Immature natural killer cell (primary cell): ENCODE measurements at regions not wholly inside any gene's neighbourhood (a gene's known extent, or its start where the extent isn't known, plus 50 kb on each side); places are given as distances from the start of the nearest gene placed in this dataset.

Experiments
- DNase-seq, 3 donors: peaks; one replicate each; pipeline ENCODE4 v3.0.0; 2022; ENCODE audit warnings: mixed read lengths in 1 of 3
- H3K27ac Mint-ChIP-seq, 6 donors: one replicate each; pipeline ENCODE4 v1.8.0; 2020; ENCODE audit warnings: mixed read lengths in 6 of 6, mild to moderate bottlenecking in 5 of 6, inconsistent platforms in 4 of 6, moderate library complexity in 3 of 6
- H3K27me3 Mint-ChIP-seq, 3 donors: one replicate each; pipeline ENCODE4 v1.8.0; 2020 to 2021; ENCODE audit warnings: low read depth in 3 of 3, mild to moderate bottlenecking in 3 of 3, mixed read lengths in 3 of 3, moderate library complexity in 3 of 3, inconsistent platforms in 1 of 3
- H3K36me3 Mint-ChIP-seq, 3 donors: one replicate each; pipeline ENCODE4 v1.8.0; 2020; ENCODE audit warnings: mixed read lengths in 3 of 3, inconsistent platforms in 2 of 3, mild to moderate bottlenecking in 2 of 3
- H3K4me1 Mint-ChIP-seq, 2 donors: one replicate each; pipeline ENCODE4 v1.8.0; 2020; ENCODE audit warnings: inconsistent platforms in 2 of 2, mild to moderate bottlenecking in 2 of 2, mixed read lengths in 2 of 2, moderate library complexity in 1 of 2
- H3K4me3 Mint-ChIP-seq, 5 donors: one replicate each; pipeline ENCODE4 v1.8.0; 2020; ENCODE audit warnings: mild to moderate bottlenecking in 5 of 5, mixed read lengths in 5 of 5, inconsistent platforms in 3 of 5, moderate library complexity in 3 of 5
- H3K9me3 Mint-ChIP-seq, 6 donors: one replicate each; pipeline ENCODE4 v1.8.0; 2020; ENCODE audit warnings: mild to moderate bottlenecking in 6 of 6, mixed read lengths in 6 of 6, inconsistent platforms in 4 of 6, moderate library complexity in 3 of 6

GRCh38 chr12:77640356-77640755 is 190.3 kb upstream of the NAV3 start:
- H3K9me3 Mint-ChIP-seq: peaks cover 2 to 25% (median 6%) of the 10 kb centered on the region in 6 donors
- H3K36me3 Mint-ChIP-seq: no peaks in the 10 kb centered on the region
- no peak overlapping the region for H3K27ac Mint-ChIP-seq
- H3K27me3 Mint-ChIP-seq: no peaks in the 10 kb centered on the region
- H3K4me1 Mint-ChIP-seq: no peaks in the 10 kb centered on the region
- DNase-seq: no peak
- H3K4me3 Mint-ChIP-seq: no peak overlapping the region

GRCh38 chr12:77630790-77631445 is 199.8 kb upstream of the NAV3 start:
- Mint-ChIP-seq H3K27ac (no peak overlapping the region), H3K9me3 (peaks cover 2 to 15% (median 8%) of the 10 kb centered on the region in 6 donors), H3K27me3 (no peaks in the 10 kb centered on the region), H3K4me1 (no peaks in the 10 kb centered on the region), H3K36me3 (no peaks in the 10 kb centered on the region), H3K4me3 (no peak overlapping the region)
- DNase-seq: no peak

- no peak overlapping the region for H3K27ac Mint-ChIP-seq
- DNase-seq: no peak
- no peaks in the 10 kb centered on the region for H3K4me1 Mint-ChIP-seq
- H3K36me3 Mint-ChIP-seq: no peaks in the 10 kb centered on the region
- H3K9me3 Mint-ChIP-seq: peaks cover 2 to 17% (median 12%) of the 10 kb centered on the region in 6 donors
- H3K27me3 Mint-ChIP-seq: no peaks in the 10 kb centered on the region
- no peak overlapping the region for H3K4me3 Mint-ChIP-seq
These were observed 200.3 kb upstream of the NAV3 start for GRCh38 chr12:77630344-77630743.

- no peak overlapping the region for H3K27ac Mint-ChIP-seq
These were observed 201.6 kb upstream of the NAV3 start for GRCh38 chr12:77629141-77629540.

GRCh38 chr12:77625441-77625840 is 205.3 kb upstream of the NAV3 start:
- Mint-ChIP-seq H3K27me3 (no peaks in the 10 kb centered on the region), H3K9me3 (peaks cover 7 to 27% (median 14%) of the 10 kb centered on the region in 6 donors), H3K4me3 (no peak overlapping the region), H3K4me1 (no peaks in the 10 kb centered on the region), H3K27ac (no peak overlapping the region), H3K36me3 (no peaks in the 10 kb centered on the region)
- DNase-seq: no peak

More at GRCh38 chr12:77629141-77629540, 201.6 kb upstream of the NAV3 start:
- Mint-ChIP-seq H3K9me3 (peaks cover 2 to 21% (median 13%) of the 10 kb centered on the region in 6 donors), H3K36me3 (no peaks in the 10 kb centered on the region), H3K4me1 (no peaks in the 10 kb centered on the region), H3K27me3 (no peaks in the 10 kb centered on the region), H3K4me3 (no peak overlapping the region)
- no peak for DNase-seq

GRCh38 chr12:77619425-77619824 is 211.3 kb upstream of the NAV3 start:
- DNase-seq: no peak
- Mint-ChIP-seq H3K27ac (no peak overlapping the region), H3K4me1 (no peaks in the 10 kb centered on the region), H3K9me3 (peaks cover 4 to 36% (median 25%) of the 10 kb centered on the region in 6 donors), H3K4me3 (no peak overlapping the region), H3K27me3 (no peaks in the 10 kb centered on the region), H3K36me3 (no peaks in the 10 kb centered on the region)

- no peaks in the 10 kb centered on the region for H3K36me3 Mint-ChIP-seq
- H3K27ac Mint-ChIP-seq: no peak overlapping the region
- H3K27me3 Mint-ChIP-seq: no peaks in the 10 kb centered on the region
- H3K9me3 Mint-ChIP-seq: peaks cover 9 to 39% (median 27%) of the 10 kb centered on the region in 6 donors
- no peak overlapping the region for H3K4me3 Mint-ChIP-seq
- DNase-seq: no peak
- H3K4me1 Mint-ChIP-seq: no peaks in the 10 kb centered on the region
These were observed 212.9 kb upstream of the NAV3 start for GRCh38 chr12:77617818-77618217.

GRCh38 chr12:77615332-77615731 is 215.4 kb upstream of the NAV3 start:
- no peak for DNase-seq

GRCh38 chr12:77613411-77613810 is 217.3 kb upstream of the NAV3 start:
- no peak for DNase-seq
- no peak overlapping the region for H3K4me3 Mint-ChIP-seq
- H3K27me3 Mint-ChIP-seq: no peaks in the 10 kb centered on the region
- no peaks in the 10 kb centered on the region for H3K4me1 Mint-ChIP-seq
- H3K9me3 Mint-ChIP-seq: peaks cover 8 to 35% (median 23%) of the 10 kb centered on the region in 6 donors
- no peaks in the 10 kb centered on the region for H3K36me3 Mint-ChIP-seq
- no peak overlapping the region for H3K27ac Mint-ChIP-seq

More at GRCh38 chr12:77615332-77615731, 215.4 kb upstream of the NAV3 start:
- Mint-ChIP-seq H3K27me3 (no peaks in the 10 kb centered on the region), H3K27ac (no peak overlapping the region), H3K9me3 (peaks cover 7 to 37% (median 26%) of the 10 kb centered on the region in 6 donors), H3K36me3 (no peaks in the 10 kb centered on the region), H3K4me3 (no peak overlapping the region), H3K4me1 (no peaks in the 10 kb centered on the region)

GRCh38 chr12:77610446-77610845 is 220.2 kb upstream of the NAV3 start:
- no peak overlapping the region for H3K27ac Mint-ChIP-seq
- H3K4me1 Mint-ChIP-seq: no peaks in the 10 kb centered on the region
- H3K4me3 Mint-ChIP-seq: no peak overlapping the region
- H3K36me3 Mint-ChIP-seq: no peaks in the 10 kb centered on the region
- no peak for DNase-seq
- H3K27me3 Mint-ChIP-seq: peaks cover 0 to 3% (median 0%) of the 10 kb centered on the region in 3 donors
- H3K9me3 Mint-ChIP-seq: peaks cover 8 to 27% (median 12%) of the 10 kb centered on the region in 6 donors

- Mint-ChIP-seq H3K36me3 (no peaks in the 10 kb centered on the region), H3K27me3 (peaks cover 0 to 3% (median 0%) of the 10 kb centered on the region in 3 donors), H3K27ac (no peak overlapping the region), H3K9me3 (peaks cover 8 to 27% (median 11%) of the 10 kb centered on the region in 6 donors), H3K4me1 (no peaks in the 10 kb centered on the region), H3K4me3 (no peak overlapping the region)
- no peak for DNase-seq
These were observed 221.7 kb upstream of the NAV3 start for GRCh38 chr12:77609016-77609415.

GRCh38 chr12:77608271-77608824 is 222.3 kb upstream of the NAV3 start:
- Mint-ChIP-seq H3K36me3 (no peaks in the 10 kb centered on the region), H3K4me1 (no peaks in the 10 kb centered on the region), H3K27me3 (peaks cover 0 to 3% (median 0%) of the 10 kb centered on the region in 3 donors), H3K27ac (no peak overlapping the region), H3K9me3 (peaks cover 7 to 27% (median 11%) of the 10 kb centered on the region in 6 donors), H3K4me3 (no peak overlapping the region)
- DNase-seq: no peak

GRCh38 chr12:77606348-77606747 is 224.3 kb upstream of the NAV3 start:
- Mint-ChIP-seq H3K9me3 (peaks cover 5 to 30% (median 9%) of the 10 kb centered on the region in 6 donors), H3K4me1 (no peaks in the 10 kb centered on the region), H3K4me3 (no peak overlapping the region), H3K27me3 (peaks cover 0 to 3% (median 0%) of the 10 kb centered on the region in 3 donors), H3K36me3 (no peaks in the 10 kb centered on the region), H3K27ac (no peak overlapping the region)
- DNase-seq: no peak

- DNase-seq: no peak
- Mint-ChIP-seq H3K4me3 (no peak overlapping the region), H3K4me1 (no peaks in the 10 kb centered on the region), H3K27me3 (peaks cover 0 to 3% (median 0%) of the 10 kb centered on the region in 3 donors), H3K27ac (no peak overlapping the region), H3K36me3 (no peaks in the 10 kb centered on the region), H3K9me3 (peaks cover 6 to 37% (median 13%) of the 10 kb centered on the region in 6 donors)
These were observed 226.7 kb upstream of the NAV3 start for GRCh38 chr12:77603946-77604345.

GRCh38 chr12:77601069-77601468 is 229.6 kb upstream of the NAV3 start:
- no peaks in the 10 kb centered on the region for H3K4me1 Mint-ChIP-seq
- H3K9me3 Mint-ChIP-seq: peaks cover 4 to 33% (median 14%) of the 10 kb centered on the region in 6 donors
- no peak overlapping the region for H3K4me3 Mint-ChIP-seq
- no peaks in the 10 kb centered on the region for H3K27me3 Mint-ChIP-seq
- no peak overlapping the region for H3K27ac Mint-ChIP-seq
- H3K36me3 Mint-ChIP-seq: no peaks in the 10 kb centered on the region
- no peak for DNase-seq
